AG09319 (cell line): ENCODE measurements at regions not wholly inside any gene's neighbourhood (a gene's known extent, or its start where the extent isn't known, plus 50 kb on each side); places are given as distances from the start of the nearest gene placed in this dataset.

Experiments
- DNase-seq: peaks from one replicate; pipeline ENCODE4 v3.0.0-alpha.2; 2010; ENCODE audit warnings: low read depth; ENCODE audit errors: extremely low read depth
- TF ChIP-seq, protein P1 (sequence below): IDR thresholded peaks from 2 replicates; pipeline ENCODE4 v1.5.1; 2011; ENCODE audit warnings: low read depth, mild to moderate bottlenecking, inconsistent platforms, low read length, moderate library complexity

DNA sequence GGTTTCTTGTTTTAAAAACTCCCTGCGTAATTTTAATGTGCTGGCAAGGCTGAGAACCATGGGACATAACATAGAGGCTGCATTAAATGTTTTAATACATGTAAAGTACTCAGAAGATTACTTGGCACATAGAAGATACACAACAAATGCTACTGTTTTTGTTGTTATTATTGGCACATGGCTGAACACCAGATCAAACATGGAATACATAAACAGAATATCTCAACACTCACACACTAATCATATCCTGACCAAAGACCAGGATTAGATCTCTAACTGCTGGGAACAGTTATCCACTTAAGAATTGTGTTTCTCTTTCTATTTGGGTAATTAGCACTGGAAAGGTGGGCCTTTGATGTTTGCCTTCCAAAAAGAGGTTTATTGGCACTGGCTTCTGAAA is 69.3 kb downstream of the KCNE4 start:
- DNase-seq, result no peak
- TF ChIP-seq, protein P1, sequence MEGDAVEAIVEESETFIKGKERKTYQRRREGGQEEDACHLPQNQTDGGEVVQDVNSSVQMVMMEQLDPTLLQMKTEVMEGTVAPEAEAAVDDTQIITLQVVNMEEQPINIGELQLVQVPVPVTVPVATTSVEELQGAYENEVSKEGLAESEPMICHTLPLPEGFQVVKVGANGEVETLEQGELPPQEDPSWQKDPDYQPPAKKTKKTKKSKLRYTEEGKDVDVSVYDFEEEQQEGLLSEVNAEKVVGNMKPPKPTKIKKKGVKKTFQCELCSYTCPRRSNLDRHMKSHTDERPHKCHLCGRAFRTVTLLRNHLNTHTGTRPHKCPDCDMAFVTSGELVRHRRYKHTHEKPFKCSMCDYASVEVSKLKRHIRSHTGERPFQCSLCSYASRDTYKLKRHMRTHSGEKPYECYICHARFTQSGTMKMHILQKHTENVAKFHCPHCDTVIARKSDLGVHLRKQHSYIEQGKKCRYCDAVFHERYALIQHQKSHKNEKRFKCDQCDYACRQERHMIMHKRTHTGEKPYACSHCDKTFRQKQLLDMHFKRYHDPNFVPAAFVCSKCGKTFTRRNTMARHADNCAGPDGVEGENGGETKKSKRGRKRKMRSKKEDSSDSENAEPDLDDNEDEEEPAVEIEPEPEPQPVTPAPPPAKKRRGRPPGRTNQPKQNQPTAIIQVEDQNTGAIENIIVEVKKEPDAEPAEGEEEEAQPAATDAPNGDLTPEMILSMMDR, result no peak

DNA sequence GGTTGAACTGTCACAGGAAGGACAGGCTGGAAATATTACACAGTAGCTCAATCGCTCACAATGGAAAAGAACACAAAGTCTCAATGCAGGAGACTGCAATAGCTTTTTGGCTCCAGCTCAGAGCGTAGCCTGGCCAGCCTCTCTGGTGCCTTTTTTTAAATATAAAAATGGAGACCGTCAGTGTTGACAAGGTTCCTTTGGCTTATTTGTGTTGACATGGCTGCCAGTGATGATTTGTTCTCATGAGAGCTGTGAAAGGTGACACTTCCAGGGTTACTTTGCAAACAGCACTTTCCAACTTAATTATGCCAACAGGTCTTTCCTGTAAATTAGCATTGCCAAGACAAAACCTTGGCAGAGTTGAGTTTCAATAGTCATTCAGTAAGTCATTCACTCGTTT is 70.8 kb downstream of the KCNE4 start:
- DNase-seq, result no peak
- TF ChIP-seq, protein P1, result no peak

DNA sequence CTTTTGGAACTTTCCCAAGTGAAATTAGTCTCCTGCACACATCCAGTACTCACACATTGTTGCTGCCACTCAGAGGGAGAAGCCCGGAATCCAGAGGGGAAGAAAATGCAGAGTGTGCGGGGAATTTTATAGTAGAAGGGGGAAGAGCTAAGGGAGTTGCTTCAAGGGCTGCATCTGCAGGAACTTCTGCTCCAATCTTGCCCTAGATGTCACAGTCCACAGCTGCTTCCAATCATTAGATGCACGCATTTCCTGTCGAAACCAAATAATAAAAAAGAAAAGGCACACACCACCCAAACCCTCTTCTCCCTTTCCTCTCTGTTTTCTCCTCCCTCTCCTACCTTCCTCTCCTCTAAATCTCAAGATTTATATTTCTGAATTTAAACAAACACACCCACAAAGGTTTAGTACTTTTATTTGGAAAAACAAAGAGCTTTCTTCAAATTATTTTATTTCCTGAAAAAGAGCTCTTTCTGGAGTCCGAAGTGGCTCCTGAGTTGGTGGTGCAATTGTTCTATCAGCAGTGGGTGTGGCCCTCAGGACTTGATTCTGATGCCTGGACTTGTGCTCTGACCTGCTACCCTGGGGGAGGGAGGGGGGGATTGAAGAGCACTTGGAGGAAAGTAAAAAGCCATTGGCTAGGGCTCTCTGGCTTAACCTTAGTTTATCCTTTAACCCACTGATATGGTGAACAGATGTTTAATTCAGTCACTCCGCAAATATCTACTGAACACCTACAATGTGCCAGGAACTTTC is 72.0 kb downstream of the KCNE4 start:
- TF ChIP-seq, protein P1, result no peak
- no peak for DNase-seq

DNA sequence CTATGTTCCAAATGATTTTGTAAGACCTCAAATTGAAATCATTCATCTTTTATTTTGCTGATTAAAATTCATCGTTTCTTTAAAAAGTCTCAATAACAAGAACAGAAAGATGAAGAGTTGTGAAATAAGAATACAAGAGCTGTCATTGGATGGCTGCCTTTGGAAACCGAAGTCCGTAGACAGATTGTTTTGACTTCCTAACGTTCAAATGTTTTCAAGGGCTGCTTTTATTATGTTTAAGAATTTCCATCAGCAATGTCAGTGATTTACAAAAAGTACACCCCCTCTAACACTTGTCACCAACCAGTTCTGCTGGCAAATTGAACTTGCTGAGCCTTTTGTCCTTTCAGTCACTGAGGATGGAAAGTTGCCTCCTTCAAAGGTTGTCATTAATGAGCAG is 89.6 kb downstream of the KCNE4 start:
- TF ChIP-seq, protein P1, result no peak
- DNase-seq, result no peak

DNA sequence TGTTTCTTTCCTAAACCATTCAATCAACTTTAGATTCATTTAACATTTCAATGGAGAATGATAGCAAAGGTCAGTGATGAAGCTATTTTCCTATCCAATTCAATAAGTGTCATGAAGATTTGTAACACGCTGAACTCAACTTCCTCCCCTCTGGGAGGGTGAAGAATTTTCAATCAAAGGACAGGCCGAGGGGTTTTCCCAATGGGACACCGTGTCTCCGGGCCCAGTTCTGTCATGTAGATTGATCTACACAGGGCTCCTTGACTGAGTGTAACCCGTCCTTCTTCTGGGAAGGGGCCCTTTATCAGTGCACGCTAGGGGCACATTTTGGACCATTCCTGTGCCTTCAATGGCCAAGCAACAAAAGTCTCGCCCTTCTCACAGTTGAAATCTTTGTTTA is 90.1 kb downstream of the KCNE4 start:
- TF ChIP-seq, protein P1, result no peak
- DNase-seq, result no peak

DNA sequence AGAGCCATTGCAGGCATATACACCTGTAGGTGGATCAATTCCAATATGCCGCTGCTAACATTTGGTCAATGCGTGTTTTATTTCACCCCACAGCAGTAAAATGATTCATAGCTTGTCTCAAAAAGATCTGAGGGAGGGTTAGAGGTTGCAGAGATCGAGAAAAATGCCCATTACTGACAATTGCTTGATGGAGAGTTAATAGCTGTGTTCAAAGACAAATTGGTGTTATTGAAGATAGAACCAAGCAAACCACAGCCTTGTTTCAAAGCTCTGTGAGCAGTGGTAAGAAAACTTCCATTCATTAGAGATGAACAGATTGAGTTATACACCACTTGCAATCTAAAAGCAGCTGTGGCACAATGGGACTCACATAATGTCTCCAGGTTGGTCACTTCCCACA is 95.4 kb downstream of the KCNE4 start:
- TF ChIP-seq, protein P1, result no peak
- no peak for DNase-seq

DNA sequence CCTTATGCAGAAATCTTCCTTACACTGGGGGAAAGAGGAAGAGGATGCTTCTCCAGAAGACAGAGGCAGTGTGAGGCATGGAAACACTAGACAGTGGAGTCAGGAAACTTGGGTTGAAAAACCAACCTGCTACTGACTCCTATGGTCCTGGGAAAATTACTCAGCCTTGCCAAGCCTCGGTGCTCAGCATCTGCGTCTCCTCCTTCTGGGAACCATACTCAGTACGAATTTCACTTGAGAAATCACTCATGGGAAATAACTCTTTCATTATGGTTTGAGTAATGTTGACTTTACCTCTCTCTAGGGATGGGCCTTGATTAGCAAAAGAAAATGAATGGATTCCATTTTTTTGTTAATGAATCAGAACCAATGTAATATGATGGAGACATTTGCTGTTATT is 96.5 kb downstream of the KCNE4 start:
- TF ChIP-seq, protein P1, result no peak
- no peak for DNase-seq
